Epidermal melanocyte (primary cell): ENCODE measurements at regions not wholly inside any gene's neighbourhood (a gene's known extent, or its start where the extent isn't known, plus 50 kb on each side); places are given as distances from the start of the nearest gene placed in this dataset.

Experiments
- DNase-seq: peaks from one replicate; pipeline ENCODE4 v3.0.0; 2011; ENCODE audit warnings: low spot score; ENCODE audit not compliant: insufficient read length

DNA sequence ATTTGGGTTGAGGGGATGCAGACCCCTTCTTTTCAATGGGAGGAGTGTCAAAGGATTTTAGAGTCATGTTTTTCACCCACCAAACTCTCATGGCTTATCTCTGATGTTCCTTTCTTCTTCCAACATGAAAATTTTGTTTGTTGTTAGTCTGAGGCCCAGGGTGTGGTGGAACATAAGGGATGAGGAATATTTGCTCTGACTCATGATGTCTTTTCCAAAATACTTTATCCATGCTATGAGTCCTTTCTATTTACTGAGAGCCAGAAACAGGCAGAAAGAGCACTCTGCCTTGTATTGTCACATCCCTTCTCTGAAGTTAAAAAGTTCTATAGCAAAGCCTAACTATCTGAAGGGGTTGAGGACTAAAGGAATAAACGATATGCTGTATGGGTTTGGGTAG lies 61.6 kb upstream of the GYPA start:
- DNase-seq, result no peak

DNA sequence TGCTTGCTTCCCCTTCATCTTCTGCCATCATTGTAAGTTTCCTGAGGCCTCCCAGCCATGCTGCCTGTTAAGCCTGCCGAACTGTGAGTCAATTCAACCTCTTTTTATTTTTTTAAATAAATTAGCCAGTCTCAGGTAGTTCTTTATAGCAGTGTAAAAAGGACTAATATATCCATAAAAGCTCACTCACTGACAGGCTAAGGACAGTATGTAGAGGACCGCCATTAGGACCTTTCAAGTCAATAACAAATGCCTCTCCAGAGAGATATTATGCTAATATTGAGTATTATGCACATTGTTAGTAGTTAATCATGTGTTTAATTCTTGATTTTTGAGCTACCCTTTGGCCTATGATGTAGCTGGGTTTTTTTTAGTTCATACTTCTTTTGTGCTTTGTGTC lies 62.6 kb upstream of the GYPA start:
- no peak for DNase-seq

DNA sequence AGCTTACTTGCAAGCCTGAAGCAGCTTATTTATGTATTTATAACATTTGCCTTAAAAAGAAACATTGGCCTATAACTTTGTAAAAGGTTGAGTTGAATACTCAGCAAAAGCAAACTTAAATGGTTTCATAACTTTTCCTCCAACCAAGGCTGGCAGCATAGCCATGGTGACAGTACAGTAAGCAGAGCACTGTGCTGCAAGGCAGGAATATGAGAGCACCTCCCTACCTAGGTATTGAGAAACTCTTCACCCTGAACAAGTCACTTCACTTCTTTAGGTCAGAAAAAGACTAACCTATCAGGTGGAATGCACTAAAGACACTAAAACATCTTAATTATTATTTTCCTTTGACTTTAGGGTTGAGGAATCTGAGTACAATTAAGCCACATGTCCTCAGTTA lies 63.9 kb upstream of the GYPA start:
- DNase-seq, result no peak

- DNase-seq, result no peak
Measured at GRCh38 chr4:144206711-144207110, 66.2 kb upstream of the GYPA start.

GRCh38 chr4:144208074-144208473 lies 67.6 kb upstream of the GYPA start:
- no peak for DNase-seq

DNA sequence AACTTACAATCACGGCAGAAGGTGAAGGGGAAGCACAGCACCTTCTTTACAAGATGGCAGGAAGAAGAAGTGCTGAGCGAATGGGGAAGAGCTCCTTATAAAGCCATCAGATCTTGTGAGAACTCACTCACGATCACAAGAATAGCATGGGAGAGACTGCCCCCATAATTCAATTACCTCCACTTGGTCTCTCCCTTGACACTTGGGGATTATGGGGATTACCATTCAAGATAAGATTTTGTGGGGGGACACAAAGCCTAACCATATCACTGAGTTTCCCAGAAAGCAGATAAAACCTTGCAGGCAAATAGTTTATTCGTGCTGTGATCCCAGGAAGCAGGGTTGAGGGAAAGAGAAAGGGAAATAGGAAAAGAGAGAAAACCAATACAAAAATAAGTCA lies 69.0 kb upstream of the GYPA start:
- no peak for DNase-seq

DNA sequence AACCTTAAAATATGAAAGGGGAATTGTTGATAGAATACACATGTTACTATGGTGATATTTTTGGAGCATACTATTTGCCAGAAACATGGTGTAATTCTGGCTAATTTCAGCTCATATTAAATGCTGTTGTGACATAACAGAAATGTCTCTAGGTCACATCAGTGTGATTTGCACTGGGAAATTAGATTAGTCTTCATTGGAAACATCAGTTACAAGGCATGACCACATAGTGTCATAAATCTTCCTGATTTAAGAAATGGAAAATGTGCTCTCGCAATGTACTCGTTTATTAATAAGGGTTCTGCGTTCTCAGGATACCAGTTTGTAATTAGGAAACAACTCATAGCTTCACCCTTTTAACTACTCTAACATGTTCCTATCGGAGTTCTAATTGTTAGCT lies 72.9 kb upstream of the GYPA start:
- no peak for DNase-seq

DNA sequence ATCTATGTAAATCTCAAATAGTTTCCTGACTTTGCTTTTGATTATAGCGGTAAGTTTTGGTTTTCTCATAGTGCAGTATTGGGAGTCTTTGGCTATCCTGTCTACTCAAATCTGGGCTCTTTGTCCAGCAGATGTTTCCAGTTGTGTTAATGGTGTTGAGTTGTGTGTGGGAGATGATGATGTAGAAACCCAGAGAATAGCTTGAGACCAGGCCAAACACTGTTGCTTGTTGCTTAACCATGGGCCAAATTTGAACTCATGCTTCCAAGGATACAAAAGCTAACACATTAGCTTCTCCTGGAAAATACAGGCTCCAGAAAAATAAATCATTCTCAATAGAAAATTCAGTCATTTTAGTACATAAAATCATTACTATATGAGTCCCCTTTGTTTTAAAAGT lies 82.6 kb upstream of the GYPA start:
- DNase-seq, result no peak

DNA sequence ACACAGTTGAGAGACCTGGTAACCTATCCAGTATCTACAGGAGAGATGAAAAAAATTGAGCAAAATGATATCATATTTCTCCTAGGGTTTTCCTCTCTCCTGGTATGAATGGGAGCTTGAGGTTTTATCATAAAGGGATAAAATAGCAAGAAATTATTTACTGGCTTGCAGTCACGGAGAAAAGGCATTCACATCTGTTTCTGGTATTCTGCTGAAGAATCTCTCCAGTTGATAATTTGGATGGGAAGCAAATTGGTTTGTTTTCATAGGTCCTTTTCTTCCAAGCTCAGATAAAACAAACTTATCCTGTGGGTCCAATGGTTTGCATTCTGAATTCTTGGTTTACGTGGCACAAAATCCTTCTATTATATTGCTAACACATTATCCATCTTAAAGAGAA lies 83.1 kb upstream of the GYPA start:
- DNase-seq, result no peak

DNA sequence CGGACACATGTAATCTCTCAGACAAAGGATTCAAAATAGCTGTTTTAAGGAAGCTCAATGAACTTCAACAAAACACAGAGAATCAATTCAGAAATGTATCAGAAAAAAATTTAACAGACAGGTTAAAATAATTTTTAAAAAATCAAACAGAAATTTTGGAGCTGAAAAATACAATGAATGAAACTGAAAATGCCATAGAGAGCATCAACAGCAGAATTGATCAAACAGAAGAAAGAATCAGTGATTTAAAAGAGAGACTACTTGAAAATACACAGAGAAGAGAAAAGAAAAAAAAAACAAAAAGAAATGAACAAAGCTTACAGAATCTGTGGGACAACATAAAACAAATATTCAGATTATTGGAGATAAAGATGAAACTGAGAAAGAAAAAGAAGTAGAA lies 118.8 kb upstream of the GYPA start:
- no peak for DNase-seq

GRCh38 chr4:144267084-144267483 lies 126.6 kb upstream of the GYPA start:
- no peak for DNase-seq

DNA sequence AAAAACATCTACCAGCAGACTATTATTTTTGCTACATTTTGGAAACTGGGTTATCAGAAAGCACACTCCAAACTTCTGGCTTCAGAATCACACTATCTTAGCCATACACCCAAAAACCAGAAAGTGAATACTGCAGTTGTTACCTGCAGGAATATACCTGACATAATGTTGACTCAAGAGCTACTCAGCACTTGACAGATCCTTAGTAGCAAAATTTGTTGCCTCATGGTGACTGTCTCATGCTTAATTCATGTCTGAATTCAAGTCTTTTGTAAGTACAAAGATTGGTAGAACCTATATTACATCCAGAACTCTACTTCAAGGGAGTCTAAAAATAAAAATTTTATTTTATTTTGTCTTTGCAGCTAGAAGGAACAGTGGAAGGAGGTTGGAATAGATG lies 140.2 kb upstream of the GYPA start:
- DNase-seq, result no peak

DNA sequence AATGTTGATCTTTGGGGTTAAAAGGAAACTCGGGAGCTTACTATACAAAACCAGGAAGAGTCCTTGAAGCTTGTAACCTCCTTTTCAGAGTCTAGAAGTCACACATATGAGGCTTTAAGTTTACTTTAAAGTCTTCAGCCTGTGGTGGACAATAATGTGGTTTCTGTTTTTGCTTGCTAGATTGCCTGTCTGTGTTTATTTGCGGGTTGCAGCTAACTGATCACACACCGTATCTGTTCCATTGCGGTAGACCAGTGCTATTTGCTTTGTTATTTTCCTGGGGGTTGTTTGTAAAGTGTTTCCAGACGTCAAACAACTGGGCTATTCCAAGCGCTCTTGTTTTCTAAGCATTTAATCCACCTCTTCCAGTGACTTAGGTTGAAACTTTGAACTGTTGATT lies 143.0 kb upstream of the GYPA start:
- no peak for DNase-seq

DNA sequence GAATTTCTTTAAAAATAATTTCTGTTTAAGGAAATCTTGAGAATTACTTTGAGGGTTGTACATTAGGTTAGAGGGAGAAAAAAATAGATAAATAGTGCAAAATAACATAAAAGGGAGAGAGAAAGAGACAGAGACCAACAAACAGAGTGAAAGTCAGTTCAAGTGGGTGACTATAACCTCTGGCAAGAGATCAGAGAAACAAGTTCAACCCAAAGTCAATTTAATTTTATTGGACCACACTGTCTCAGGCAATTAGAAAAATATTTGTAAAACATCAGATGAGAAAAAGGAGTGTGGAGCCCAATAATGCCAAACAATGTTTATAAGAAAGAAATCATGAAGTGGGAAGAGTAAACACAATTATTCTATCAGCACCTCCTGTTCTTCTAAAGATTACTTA lies 143.5 kb upstream of the GYPA start:
- no peak for DNase-seq

- no peak for DNase-seq
Measured at GRCh38 chr4:144288011-144288903, 147.7 kb upstream of the GYPA start.

- no peak for DNase-seq
Measured at GRCh38 chr4:144289667-144290428, 149.3 kb upstream of the GYPA start.

DNA sequence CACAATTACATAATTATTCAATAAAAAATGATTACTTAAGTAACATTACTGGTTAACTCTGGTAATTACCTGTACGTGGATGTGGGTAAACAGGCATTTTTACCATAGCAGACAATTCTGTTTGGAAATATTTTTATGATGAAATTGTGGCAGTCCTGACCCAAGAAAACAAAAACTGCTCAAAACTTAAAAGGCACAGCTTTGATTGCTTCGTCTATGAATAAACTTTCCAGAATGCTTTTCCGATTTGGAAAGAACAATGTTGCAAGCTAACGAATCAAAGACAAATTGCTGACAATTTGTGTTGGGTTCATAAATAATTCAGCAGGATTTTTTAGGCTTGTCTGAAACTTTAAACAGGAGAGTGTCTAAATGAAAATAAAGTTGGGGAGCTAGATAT lies 150.6 kb upstream of the GYPA start:
- no peak for DNase-seq

DNA sequence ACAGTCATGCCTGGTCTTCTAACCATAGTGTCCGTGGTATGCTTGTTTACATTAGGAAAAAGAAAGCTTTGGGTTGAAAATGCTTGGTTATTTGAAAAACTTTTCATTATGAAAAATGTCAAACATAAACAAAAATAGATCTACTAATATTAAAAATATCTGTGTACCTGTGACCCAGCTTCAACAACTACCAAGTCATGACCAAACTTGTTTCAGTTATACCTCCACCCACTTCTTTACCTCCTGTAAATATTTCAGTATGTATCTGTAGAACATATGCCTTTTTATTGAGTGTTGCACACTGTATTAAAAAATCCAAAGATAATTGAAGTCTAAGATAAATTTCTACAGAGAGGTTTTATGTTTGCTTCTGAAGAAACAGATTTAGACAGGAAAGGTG lies 153.7 kb upstream of the GYPA start:
- DNase-seq, result no peak

- DNase-seq, result no peak
Measured at GRCh38 chr4:144295286-144295995, 154.9 kb upstream of the GYPA start.

GRCh38 chr4:144296941-144297340 lies 156.4 kb upstream of the GYPA start:
- no peak for DNase-seq

- no peak for DNase-seq
Measured at GRCh38 chr4:144298519-144298918, 158.0 kb upstream of the GYPA start.

DNA sequence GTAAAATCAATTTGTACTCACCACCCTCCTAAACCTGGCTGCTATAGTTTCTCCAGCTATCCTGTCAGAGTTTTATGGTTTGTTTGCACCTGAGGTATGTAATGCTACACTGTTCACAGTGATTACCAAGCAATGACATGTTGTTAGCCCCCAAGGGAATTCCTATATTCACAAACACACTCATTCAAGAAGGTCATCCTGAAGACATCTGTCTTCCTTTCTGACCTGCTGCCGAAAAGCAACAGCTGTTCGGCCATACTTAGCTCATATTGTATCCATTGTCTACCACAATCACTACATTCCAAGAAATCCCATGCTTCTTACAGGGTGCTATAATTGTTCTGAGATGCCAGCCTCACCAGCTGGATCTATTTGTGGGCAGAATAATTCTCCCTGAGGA lies 160.1 kb upstream of the GYPA start:
- DNase-seq, result no peak
